ENCODE measurements at regions not wholly inside any gene's neighbourhood (a gene's known extent, or its start where the extent isn't known, plus 50 kb on each side); places are given as distances from the start of the nearest gene placed in this dataset.
"Not testable (repeated sequence)": the region's sequence is repeated elsewhere in the genome, so short reads cannot be mapped to it uniquely, and the experiment has no call there.

GRCh38 chr1:214715126-214715525 lies 112.1 kb downstream of the CENPF start:
- Mint-ChIP-seq H3K27me3 (peaks cover 6 to 8% of the 10 kb centered on the region in 2 donors), H3K36me3 (no peaks in the 10 kb centered on the region), H3K4me3 (no peak overlapping the region), H3K4me1 (no peaks in the 10 kb centered on the region), H3K27ac (no peak overlapping the region), H3K9me3 (peaks cover 0 to 4% of the 10 kb centered on the region in 2 donors)
- DNase-seq (no peak), ATAC-seq (replicated peaks) (no peak)

- Mint-ChIP-seq H3K27ac (no peak overlapping the region), H3K9me3 (peaks cover 0 to 4% of the 10 kb centered on the region in 2 donors), H3K4me1 (no peaks in the 10 kb centered on the region), H3K4me3 (no peak overlapping the region), H3K36me3 (no peaks in the 10 kb centered on the region), H3K27me3 (peaks cover 0 to 8% of the 10 kb centered on the region in 2 donors)
- DNase-seq, result no peak
- ATAC-seq (replicated peaks), result no peak
These were observed 114.4 kb downstream of the CENPF start for GRCh38 chr1:214717351-214717750.

- DNase-seq, result no peak
- Mint-ChIP-seq H3K9me3 (peaks cover 0 to 13% of the 10 kb centered on the region in 2 donors), H3K4me1 (no peaks in the 10 kb centered on the region), H3K27me3 (peaks cover 0 to 8% of the 10 kb centered on the region in 2 donors), H3K36me3 (no peaks in the 10 kb centered on the region), H3K27ac (no peak overlapping the region), H3K4me3 (no peak overlapping the region)
- ATAC-seq (replicated peaks), result no peak
These were observed 115.7 kb downstream of the CENPF start for GRCh38 chr1:214718724-214719123.

- H3K27me3 Mint-ChIP-seq, result peaks cover 0 to 8% of the 10 kb centered on the region in 2 donors
- H3K27ac Mint-ChIP-seq, result no peak overlapping the region
- DNase-seq (no peak), ATAC-seq (replicated peaks) (no peak)
- peaks cover 0 to 13% of the 10 kb centered on the region in 2 donors for H3K9me3 Mint-ChIP-seq
- H3K4me1 Mint-ChIP-seq, result no peaks in the 10 kb centered on the region
- no peaks in the 10 kb centered on the region for H3K36me3 Mint-ChIP-seq
- no peak overlapping the region for H3K4me3 Mint-ChIP-seq
These were observed 116.2 kb downstream of the CENPF start for GRCh38 chr1:214719207-214719606.

GRCh38 chr1:214720561-214720960 lies 117.6 kb downstream of the CENPF start:
- ATAC-seq (replicated peaks), result no peak
- no peak overlapping the region for H3K27ac Mint-ChIP-seq
- peaks cover 0 to under 1% of the 10 kb centered on the region in 2 donors for H3K27me3 Mint-ChIP-seq
- H3K9me3 Mint-ChIP-seq, result peaks cover 0 to 12% of the 10 kb centered on the region in 2 donors
- DNase-seq, result no peak
- no peak overlapping the region for H3K4me3 Mint-ChIP-seq
- no peaks in the 10 kb centered on the region for H3K4me1 Mint-ChIP-seq
- no peaks in the 10 kb centered on the region for H3K36me3 Mint-ChIP-seq

- H3K4me1 Mint-ChIP-seq, result no peaks in the 10 kb centered on the region
- no peak overlapping the region for H3K27ac Mint-ChIP-seq
- ATAC-seq (replicated peaks), result no peak
- peaks cover 0 to 12% of the 10 kb centered on the region in 2 donors for H3K9me3 Mint-ChIP-seq
- H3K27me3 Mint-ChIP-seq, result no peaks in the 10 kb centered on the region
- no peak overlapping the region for H3K4me3 Mint-ChIP-seq
- H3K36me3 Mint-ChIP-seq, result no peaks in the 10 kb centered on the region
- no peak for DNase-seq
These were observed 124.3 kb downstream of the CENPF start for GRCh38 chr1:214727274-214727673.

GRCh38 chr1:214739621-214740238 lies 136.7 kb downstream of the CENPF start:
- H3K27me3 Mint-ChIP-seq, result no peaks in the 10 kb centered on the region
- no peaks in the 10 kb centered on the region for H3K36me3 Mint-ChIP-seq
- no peaks in the 10 kb centered on the region for H3K4me1 Mint-ChIP-seq
- ATAC-seq (replicated peaks) (no peak), DNase-seq (no peak)
- no peak overlapping the region for H3K4me3 Mint-ChIP-seq
- no peak overlapping the region for H3K27ac Mint-ChIP-seq
- no peaks in the 10 kb centered on the region for H3K9me3 Mint-ChIP-seq

GRCh38 chr1:214740471-214740870 lies 137.5 kb downstream of the CENPF start:
- no peaks in the 10 kb centered on the region for H3K36me3 Mint-ChIP-seq
- ATAC-seq (replicated peaks) (no peak), DNase-seq (no peak)
- no peaks in the 10 kb centered on the region for H3K4me1 Mint-ChIP-seq
- H3K27ac Mint-ChIP-seq, result no peak overlapping the region
- H3K9me3 Mint-ChIP-seq, result no peaks in the 10 kb centered on the region
- H3K27me3 Mint-ChIP-seq, result no peaks in the 10 kb centered on the region
- H3K4me3 Mint-ChIP-seq, result no peak overlapping the region

- ATAC-seq (replicated peaks), result no peak
- no peaks in the 10 kb centered on the region for H3K27me3 Mint-ChIP-seq
- H3K4me1 Mint-ChIP-seq, result no peaks in the 10 kb centered on the region
- DNase-seq, result no peak
- peaks cover 0 to 3% of the 10 kb centered on the region in 2 donors for H3K9me3 Mint-ChIP-seq
- no peak overlapping the region for H3K27ac Mint-ChIP-seq
- H3K36me3 Mint-ChIP-seq, result no peaks in the 10 kb centered on the region
- no peak overlapping the region for H3K4me3 Mint-ChIP-seq
These were observed 144.1 kb downstream of the CENPF start for GRCh38 chr1:214747050-214747635.

GRCh38 chr1:214753236-214753852 lies 150.3 kb downstream of the CENPF start:
- Mint-ChIP-seq H3K27ac (no peak overlapping the region), H3K36me3 (no peaks in the 10 kb centered on the region), H3K4me3 (no peak overlapping the region), H3K9me3 (peaks cover 3 to 8% of the 10 kb centered on the region in 2 donors), H3K4me1 (no peaks in the 10 kb centered on the region), H3K27me3 (no peaks in the 10 kb centered on the region)
- no peak for DNase-seq
- no peak for ATAC-seq (replicated peaks)

GRCh38 chr1:214761030-214761429 lies 158.0 kb downstream of the CENPF start:
- no peak for DNase-seq
- peaks cover 30 to 34% of the 10 kb centered on the region in 2 donors for H3K9me3 Mint-ChIP-seq
- no peaks in the 10 kb centered on the region for H3K4me1 Mint-ChIP-seq
- H3K27me3 Mint-ChIP-seq, result no peaks in the 10 kb centered on the region
- ATAC-seq (replicated peaks), result no peak
- H3K4me3 Mint-ChIP-seq, result no peak overlapping the region
- H3K36me3 Mint-ChIP-seq, result no peaks in the 10 kb centered on the region
- H3K27ac Mint-ChIP-seq, result no peak overlapping the region

GRCh38 chr1:214762902-214763301 lies 159.9 kb downstream of the CENPF start:
- H3K4me3 Mint-ChIP-seq, result no peak overlapping the region
- H3K36me3 Mint-ChIP-seq, result no peaks in the 10 kb centered on the region
- no peaks in the 10 kb centered on the region for H3K4me1 Mint-ChIP-seq
- ATAC-seq (replicated peaks), result no peak
- DNase-seq, result no peak
- no peaks in the 10 kb centered on the region for H3K27me3 Mint-ChIP-seq
- H3K9me3 Mint-ChIP-seq, result peaks cover 23 to 31% of the 10 kb centered on the region in 2 donors
- H3K27ac Mint-ChIP-seq, result no peak overlapping the region

GRCh38 chr1:214764502-214764901 lies 161.5 kb downstream of the CENPF start:
- H3K4me1 Mint-ChIP-seq, result no peaks in the 10 kb centered on the region
- peaks cover 21 to 31% of the 10 kb centered on the region in 2 donors for H3K9me3 Mint-ChIP-seq
- H3K27ac Mint-ChIP-seq, result no peak overlapping the region
- no peaks in the 10 kb centered on the region for H3K36me3 Mint-ChIP-seq
- H3K27me3 Mint-ChIP-seq, result no peaks in the 10 kb centered on the region
- ATAC-seq (replicated peaks), result no peak
- H3K4me3 Mint-ChIP-seq, result no peak overlapping the region
- no peak for DNase-seq

GRCh38 chr1:214767221-214767620 lies 164.2 kb downstream of the CENPF start:
- no peak overlapping the region for H3K27ac Mint-ChIP-seq
- H3K27me3 Mint-ChIP-seq, result no peaks in the 10 kb centered on the region
- peaks cover 14 to 15% of the 10 kb centered on the region in 2 donors for H3K9me3 Mint-ChIP-seq
- ATAC-seq (replicated peaks), result no peak
- no peak overlapping the region for H3K4me3 Mint-ChIP-seq
- no peaks in the 10 kb centered on the region for H3K36me3 Mint-ChIP-seq
- no peaks in the 10 kb centered on the region for H3K4me1 Mint-ChIP-seq
- no peak for DNase-seq

GRCh38 chr1:214769666-214770065 lies 166.7 kb downstream of the CENPF start:
- not testable (repeated sequence) for ATAC-seq (replicated peaks); H3K27me3 Mint-ChIP-seq; H3K9me3 Mint-ChIP-seq; H3K36me3 Mint-ChIP-seq; H3K4me3 Mint-ChIP-seq; DNase-seq; H3K27ac Mint-ChIP-seq; H3K4me1 Mint-ChIP-seq

All from stimulated activated naive B cell treated with anti-CD40 and anti-IgM and Interleukin-4, amounts not matched to agents 10 μg/mL and 1 μg/mL and 100 μg/mL, for 72 hours (primary cell).